ENCODE measurements at regions not wholly inside any gene's neighbourhood (a gene's known extent, or its start where the extent isn't known, plus 50 kb on each side); places are given as distances from the start of the nearest gene placed in this dataset.

DNA sequence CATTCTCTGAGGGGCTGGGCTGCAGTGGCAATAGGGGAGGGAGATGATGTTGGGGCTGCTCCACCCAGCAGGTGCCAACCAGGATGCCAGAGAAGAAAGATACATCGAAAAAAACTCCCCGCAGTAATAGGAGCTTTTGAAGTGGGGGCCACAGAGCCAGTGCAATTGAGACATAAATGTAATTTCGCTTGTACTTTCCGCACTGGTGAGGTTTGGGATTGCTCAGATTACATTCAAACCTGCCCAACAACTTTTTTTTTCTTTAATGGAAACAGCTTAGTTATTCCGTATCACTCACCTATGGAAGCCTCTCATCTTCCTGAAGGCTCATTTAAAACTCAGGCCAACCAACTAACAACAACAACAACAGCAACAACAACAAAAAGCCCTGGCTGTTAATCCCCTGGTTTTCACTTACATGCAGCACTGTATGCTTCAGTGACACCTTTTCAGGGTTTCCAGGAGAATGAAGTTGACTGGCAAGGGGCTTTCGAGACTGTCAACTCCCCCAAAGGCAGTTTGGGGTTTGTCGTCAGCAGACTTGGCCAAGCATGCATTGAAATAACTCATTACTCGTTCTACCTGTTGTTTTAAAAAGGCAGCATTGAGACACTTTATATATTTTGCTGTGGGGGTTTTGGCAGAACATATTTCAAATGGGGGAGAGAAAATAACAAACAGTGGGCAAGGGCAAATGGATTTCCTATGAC lies 163.8 kb downstream of the EBLN2 start:
- TF ChIP-seq CTCF (conservative IDR thresholded peaks at IDR 0.05) = no peak
- no peak overlapping the region for H3K27ac ChIP-seq

- H3K27ac ChIP-seq = no peak overlapping the region
- no peak for TF ChIP-seq CTCF (conservative IDR thresholded peaks at IDR 0.05)
Observed at GRCh38 chr3:73225991-73226390, 164.5 kb downstream of the EBLN2 start.

GRCh38 chr3:73228000-73228399 lies 166.5 kb downstream of the EBLN2 start:
- no peak overlapping the region for H3K27ac ChIP-seq
- TF ChIP-seq CTCF (conservative IDR thresholded peaks at IDR 0.05) = no peak

DNA sequence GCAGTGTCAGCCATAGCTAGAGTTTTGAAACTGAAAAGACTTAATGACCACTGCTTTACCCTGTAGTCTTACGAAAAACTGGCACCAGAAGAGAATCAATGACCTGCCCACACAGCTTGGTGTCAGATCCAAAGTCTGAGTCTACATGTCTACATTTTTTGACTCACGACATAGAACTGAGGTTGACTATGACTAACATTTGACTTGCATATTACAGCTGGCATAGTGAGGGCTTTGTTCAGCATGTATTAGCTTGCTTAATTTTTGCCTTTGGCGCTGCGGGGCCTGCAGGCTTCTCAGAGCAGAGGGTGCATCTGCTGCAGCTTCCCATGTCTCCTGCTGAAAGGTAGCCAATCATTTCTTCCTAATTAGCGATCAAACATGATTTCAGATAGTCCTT lies 167.0 kb downstream of the EBLN2 start:
- no peak for TF ChIP-seq CTCF (conservative IDR thresholded peaks at IDR 0.05)
- H3K27ac ChIP-seq = no peak overlapping the region

DNA sequence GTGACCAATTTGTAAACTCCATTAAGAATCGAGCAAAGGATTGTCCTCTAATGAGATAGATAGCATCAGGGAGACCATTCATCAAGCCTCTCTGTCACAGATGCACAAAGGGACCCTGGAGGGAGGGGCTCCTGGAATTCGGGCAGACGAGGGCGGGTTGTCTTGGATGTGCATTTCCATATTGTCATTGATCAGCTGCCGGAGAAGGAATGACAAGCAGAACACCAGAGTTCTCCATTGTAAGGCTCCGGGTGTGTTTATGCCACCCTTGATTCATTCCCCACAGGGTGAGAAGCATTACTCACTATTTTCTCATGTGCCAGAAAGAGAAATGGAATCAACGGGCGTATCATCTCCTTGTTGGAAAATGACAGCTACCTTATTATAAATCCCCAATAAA lies 167.5 kb downstream of the EBLN2 start:
- H3K27ac ChIP-seq = no peak overlapping the region
- no peak for TF ChIP-seq CTCF (conservative IDR thresholded peaks at IDR 0.05)

- TF ChIP-seq CTCF (conservative IDR thresholded peaks at IDR 0.05) = no peak
- H3K27ac ChIP-seq = no peak overlapping the region
Observed at GRCh38 chr3:73234354-73235014, 173.0 kb downstream of the EBLN2 start.

GRCh38 chr3:73235768-73236167 lies 174.3 kb downstream of the EBLN2 start:
- H3K27ac ChIP-seq = no peak overlapping the region

More at GRCh38 chr3:73235768-73236167, 174.3 kb downstream of the EBLN2 start:
- TF ChIP-seq CTCF (conservative IDR thresholded peaks at IDR 0.05) = no peak
